AG04449 (cell line): ENCODE measurements at regions not wholly inside any gene's neighbourhood (a gene's known extent, or its start where the extent isn't known, plus 50 kb on each side); places are given as distances from the start of the nearest gene placed in this dataset.

Source experiments
- CTCF ChIA-PET: fragments of 350-600 bp; formaldehyde crosslinking; extraction: SDS; loops from one replicate; lab custom pipeline; 2021; ENCODE audit warnings: antibody characterized with exemption; lab: Yijun Ruan, JAX
- POLR2A ChIA-PET: fragments of 400-600, 350-600 bp; formaldehyde crosslinking; extraction: SDS; loops from one replicate; lab custom pipeline; 2020; ENCODE audit warnings: antibody characterized with exemption, inconsistent platforms; lab: Yijun Ruan, JAX
- DNase-seq: peaks from one replicate; pipeline ENCODE4 v3.0.0-alpha.2; 2010; ENCODE audit warnings: low read depth, low spot score
- H3K4me3 ChIP-seq: 2 replicates; pipeline ENCODE4 v1.5.1; 2011; ENCODE audit warnings: low read depth, mild to moderate bottlenecking, control low read depth, low read length
- TF ChIP-seq, protein P1 (sequence below): IDR thresholded peaks from one replicate; pipeline ENCODE4 v1.5.1; 2011; ENCODE audit warnings: mild to moderate bottlenecking, moderate library complexity, low read length, control low read depth, inconsistent platforms; ENCODE audit not compliant: insufficient read depth; ENCODE audit errors: missing control alignments

DNA sequence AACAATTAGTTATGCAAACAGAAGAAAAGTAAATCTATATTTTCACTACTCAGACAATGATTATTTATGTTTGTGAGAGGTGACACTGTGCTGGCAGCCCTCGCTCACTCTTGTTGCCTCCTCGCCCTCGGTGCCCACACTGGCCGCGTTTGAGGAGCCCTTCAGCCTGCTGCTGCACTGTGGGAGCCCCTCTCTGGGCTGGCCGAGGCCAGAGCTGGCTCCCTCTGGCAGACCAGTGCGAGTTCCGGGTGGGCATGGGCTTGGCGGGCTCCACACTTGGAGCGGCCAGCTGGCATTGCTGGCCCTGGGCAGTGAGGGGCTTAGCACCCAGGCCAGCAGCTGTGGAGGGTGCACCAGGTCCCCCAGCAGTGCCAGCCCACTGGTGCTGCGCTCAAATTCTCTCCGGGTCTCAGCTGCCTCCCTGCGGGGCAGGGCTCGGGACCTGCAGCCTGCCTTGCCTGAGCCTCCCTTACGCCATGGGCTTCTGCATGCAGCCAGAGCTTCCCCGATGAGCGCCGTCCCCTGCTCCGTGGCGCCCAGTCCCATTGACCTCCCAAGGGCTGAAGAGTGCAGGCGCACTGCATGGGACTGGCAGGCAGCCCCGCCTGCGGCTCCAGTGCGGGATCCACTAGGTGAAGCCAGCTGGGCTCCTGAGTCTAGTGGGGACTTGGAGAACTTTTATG lies 902.6 kb downstream of the PDHA2 start:
- POLR2A ChIA-PET: no interaction called here
- TF ChIP-seq, protein P1, sequence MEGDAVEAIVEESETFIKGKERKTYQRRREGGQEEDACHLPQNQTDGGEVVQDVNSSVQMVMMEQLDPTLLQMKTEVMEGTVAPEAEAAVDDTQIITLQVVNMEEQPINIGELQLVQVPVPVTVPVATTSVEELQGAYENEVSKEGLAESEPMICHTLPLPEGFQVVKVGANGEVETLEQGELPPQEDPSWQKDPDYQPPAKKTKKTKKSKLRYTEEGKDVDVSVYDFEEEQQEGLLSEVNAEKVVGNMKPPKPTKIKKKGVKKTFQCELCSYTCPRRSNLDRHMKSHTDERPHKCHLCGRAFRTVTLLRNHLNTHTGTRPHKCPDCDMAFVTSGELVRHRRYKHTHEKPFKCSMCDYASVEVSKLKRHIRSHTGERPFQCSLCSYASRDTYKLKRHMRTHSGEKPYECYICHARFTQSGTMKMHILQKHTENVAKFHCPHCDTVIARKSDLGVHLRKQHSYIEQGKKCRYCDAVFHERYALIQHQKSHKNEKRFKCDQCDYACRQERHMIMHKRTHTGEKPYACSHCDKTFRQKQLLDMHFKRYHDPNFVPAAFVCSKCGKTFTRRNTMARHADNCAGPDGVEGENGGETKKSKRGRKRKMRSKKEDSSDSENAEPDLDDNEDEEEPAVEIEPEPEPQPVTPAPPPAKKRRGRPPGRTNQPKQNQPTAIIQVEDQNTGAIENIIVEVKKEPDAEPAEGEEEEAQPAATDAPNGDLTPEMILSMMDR: no peak
- DNase-seq: no peak
- CTCF ChIA-PET: no interaction called here
- H3K4me3 ChIP-seq: no peak overlapping the region

DNA sequence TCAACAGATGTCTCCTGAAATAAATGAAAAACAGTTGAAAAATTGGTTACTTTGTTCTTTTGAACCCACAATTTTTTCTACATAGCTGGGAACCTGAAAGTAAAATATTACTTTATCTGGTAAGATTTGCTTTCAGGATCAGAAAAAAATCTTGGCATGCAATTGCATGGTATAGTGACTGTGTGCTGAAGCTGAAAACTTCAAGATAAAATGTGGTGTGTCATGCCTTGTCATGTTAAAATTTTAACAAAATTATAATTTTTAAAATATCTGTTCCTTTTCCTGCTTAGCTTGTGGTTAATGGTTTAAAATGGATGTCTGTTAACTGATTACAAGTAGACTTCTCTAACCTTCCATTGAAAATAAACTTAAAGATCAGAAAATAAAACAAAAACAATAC lies 904.8 kb downstream of the PDHA2 start:
- H3K4me3 ChIP-seq: no peak overlapping the region
- CTCF ChIA-PET: no interaction called here
- TF ChIP-seq, protein P1: no peak
- POLR2A ChIA-PET: no interaction called here
- DNase-seq: no peak

DNA sequence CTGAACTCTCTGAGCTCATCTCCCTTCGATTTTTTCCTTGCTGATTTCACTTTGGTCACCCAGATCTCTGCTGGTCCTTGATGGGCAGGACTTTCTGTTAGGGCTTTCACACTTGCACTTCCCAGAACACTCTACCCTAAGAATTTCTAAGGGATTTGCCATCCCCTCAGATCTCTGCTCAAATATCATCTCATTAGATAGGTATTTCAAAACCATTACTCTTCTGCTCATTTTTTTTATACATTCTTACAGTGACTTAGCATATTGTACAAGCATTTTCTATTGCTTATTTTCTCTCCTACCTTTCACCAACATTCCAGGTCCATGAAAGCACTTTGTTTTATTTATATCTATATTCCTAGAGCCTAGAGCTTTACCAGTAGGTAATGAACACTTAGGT lies 913.3 kb downstream of the PDHA2 start:
- no peak for DNase-seq
- TF ChIP-seq, protein P1: no peak
- H3K4me3 ChIP-seq: no peak overlapping the region
- ChIA-PET CTCF (no interaction called here), POLR2A (no interaction called here)

DNA sequence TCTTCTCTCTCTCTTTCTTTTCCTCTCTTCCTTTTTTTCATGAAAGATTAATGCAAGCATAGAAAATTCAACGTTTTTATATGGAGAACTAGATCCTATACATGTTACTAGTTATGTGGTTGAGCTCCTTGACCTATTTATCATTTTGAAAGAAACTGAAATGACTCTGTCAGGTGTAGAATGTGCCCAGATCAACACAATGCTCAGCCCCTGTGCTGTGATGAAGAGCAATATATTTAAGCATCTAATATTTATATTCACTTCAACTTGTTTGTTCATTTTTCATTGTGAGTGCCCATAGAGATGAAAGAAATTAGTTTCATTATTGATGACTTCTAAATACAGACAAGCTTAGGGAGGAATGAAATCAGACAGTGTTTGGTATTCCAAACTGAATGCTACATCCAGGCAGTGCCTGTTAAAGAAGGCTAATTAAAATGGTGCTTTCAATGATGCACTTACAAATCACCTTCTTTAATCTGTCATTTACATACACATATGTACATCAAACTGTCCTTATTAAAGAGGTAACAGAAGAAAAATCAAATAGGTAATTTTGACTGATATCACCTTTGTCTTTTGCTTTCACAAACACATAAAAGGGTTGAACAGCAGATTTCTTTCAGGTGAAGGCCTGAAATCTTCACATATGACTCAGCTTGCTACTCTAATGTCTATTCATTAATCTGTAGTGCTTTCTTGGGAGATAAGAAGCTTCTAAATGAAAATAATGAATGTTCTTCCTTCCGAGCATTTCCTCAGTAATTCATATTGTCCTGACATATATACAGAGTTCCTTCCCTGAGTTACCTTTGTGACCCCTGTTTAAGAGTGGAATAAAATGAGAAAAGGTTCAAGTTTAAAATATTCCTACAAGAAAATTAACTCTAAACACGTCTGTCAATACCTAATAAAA lies 915.9 kb downstream of the PDHA2 start:
- ChIA-PET CTCF (no interaction called here), POLR2A (no interaction called here)
- DNase-seq: no peak

DNA sequence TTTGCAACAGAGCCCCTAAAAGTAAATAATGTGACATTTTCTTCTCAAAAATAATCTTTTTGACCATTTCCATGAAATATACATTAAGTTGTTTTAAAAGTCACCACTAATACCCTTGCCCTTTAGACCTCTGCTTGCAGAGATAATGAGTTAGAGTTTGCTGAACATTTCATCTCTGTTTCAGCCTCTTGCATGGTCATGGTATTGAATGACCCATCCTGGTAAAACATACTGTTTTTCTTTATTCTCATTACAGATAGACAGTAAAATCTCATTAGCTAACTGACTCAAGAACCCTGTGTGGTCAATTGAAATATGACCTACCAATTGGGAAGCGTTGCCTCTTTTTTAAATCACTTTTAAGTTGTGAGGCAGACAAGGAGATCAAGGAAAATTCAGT lies 916.7 kb downstream of the PDHA2 start:
- ChIA-PET CTCF (no interaction called here), POLR2A (no interaction called here)
- TF ChIP-seq, protein P1: no peak

More for the DNA sequence above, 915.9 kb downstream of the PDHA2 start:
- H3K4me3 ChIP-seq: no peak overlapping the region
- TF ChIP-seq, protein P1: no peak

DNA sequence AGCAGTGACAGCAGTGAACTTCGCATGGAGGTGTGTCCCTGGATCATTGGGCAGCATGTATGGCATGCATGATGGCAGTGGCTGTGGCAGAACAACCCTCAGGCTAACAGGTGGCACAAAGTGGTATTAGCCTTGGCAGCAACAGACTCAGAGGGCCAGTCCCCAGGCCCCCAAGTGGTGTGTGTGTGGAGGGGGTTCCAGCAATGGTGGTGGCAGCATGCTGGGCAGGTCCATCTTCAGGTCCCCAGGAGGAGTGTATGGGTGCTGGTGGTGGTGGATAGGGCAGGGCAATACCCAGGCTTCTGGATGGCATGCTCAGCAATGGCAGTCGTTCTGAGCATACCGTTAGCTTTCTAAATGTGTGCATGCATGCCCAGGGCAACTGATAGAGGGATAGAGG lies 923.7 kb downstream of the PDHA2 start:
- TF ChIP-seq, protein P1: no peak
- H3K4me3 ChIP-seq: no peak overlapping the region
- no peak for DNase-seq
- POLR2A ChIA-PET: no interaction called here
- CTCF ChIA-PET: no interaction called here

More for the DNA sequence above, 916.7 kb downstream of the PDHA2 start:
- no peak for DNase-seq
- H3K4me3 ChIP-seq: no peak overlapping the region
